HG02973 (cell line): ENCODE measurements at regions not wholly inside any gene's neighbourhood (a gene's known extent, or its start where the extent isn't known, plus 50 kb on each side); places are given as distances from the start of the nearest gene placed in this dataset.
"Not testable (repeated sequence)": the region's sequence is repeated elsewhere in the genome, so short reads cannot be mapped to it uniquely, and the experiment has no call there.

Experiments
- ATAC-seq: cut with Tn5 transposase; IDR thresholded peaks from one replicate; pipeline ENCODE4 v1.9.1; 2021; ENCODE audit warnings: moderate library complexity; ENCODE audit not compliant: unreplicated experiment

- ATAC-seq, result no peak
Measured at GRCh38 chr3:69648126-69648525, 91.1 kb upstream of the MITF start.

GRCh38 chr3:69647511-69648110, 91.7 kb upstream of the MITF start:
- ATAC-seq, result no peak

GRCh38 chr3:69647081-69647480, 92.2 kb upstream of the MITF start:
- no peak for ATAC-seq

- ATAC-seq, result no peak
Measured at GRCh38 chr3:69646287-69647067, 92.8 kb upstream of the MITF start.

- ATAC-seq, result no peak
Measured at GRCh38 chr3:69642606-69643005, 96.7 kb upstream of the MITF start.

GRCh38 chr3:69639851-69640250, 99.4 kb upstream of the MITF start:
- no peak for ATAC-seq

GRCh38 chr3:69628951-69629350, 110.3 kb upstream of the MITF start:
- no peak for ATAC-seq

- ATAC-seq, result no peak
Measured at GRCh38 chr3:69613286-69613685, 126.0 kb upstream of the MITF start.

GRCh38 chr3:69612791-69613190, 126.5 kb upstream of the MITF start:
- no peak for ATAC-seq

GRCh38 chr3:69609566-69609965, 129.7 kb upstream of the MITF start:
- not testable (repeated sequence) for ATAC-seq

GRCh38 chr3:69607466-69608305, 131.6 kb upstream of the MITF start:
- no peak for ATAC-seq

- no peak for ATAC-seq
Measured at GRCh38 chr3:69605867-69606266, 133.4 kb upstream of the MITF start.

GRCh38 chr3:69604735-69605450, 134.4 kb upstream of the MITF start:
- ATAC-seq, result no peak

GRCh38 chr3:69602112-69602511, 137.2 kb upstream of the MITF start:
- ATAC-seq, result no peak

- ATAC-seq, result no peak
Measured at GRCh38 chr3:69594286-69594685, 145.0 kb upstream of the MITF start.

GRCh38 chr3:69591164-69591736, 148.0 kb upstream of the MITF start:
- ATAC-seq, result no peak

GRCh38 chr3:69590111-69590510, 149.2 kb upstream of the MITF start:
- no peak for ATAC-seq

- ATAC-seq, result no peak
Measured at GRCh38 chr3:69588170-69588569, 151.1 kb upstream of the MITF start.

- no peak for ATAC-seq
Measured at GRCh38 chr3:69585472-69585871, 153.8 kb upstream of the MITF start.

GRCh38 chr3:69582044-69582443, 157.2 kb upstream of the MITF start:
- ATAC-seq, result no peak
